HEK293 (cell line): ENCODE measurements at regions not wholly inside any gene's neighbourhood (a gene's known extent, or its start where the extent isn't known, plus 50 kb on each side); places are given as distances from the start of the nearest gene placed in this dataset.

ENCODE experiments used
- CTCF ChIA-PET: fragments of 350-600 bp; formaldehyde crosslinking; extraction: SDS; loops from one replicate; lab custom pipeline; 2021; ENCODE audit warnings: antibody characterized with exemption; lab: Yijun Ruan, JAX
- POLR2A ChIA-PET: fragments of 300-600 bp; formaldehyde crosslinking; extraction: SDS; loops from one replicate; lab custom pipeline; 2020; ENCODE audit warnings: antibody characterized with exemption, inconsistent platforms; lab: Yijun Ruan, JAX
- H3K27ac ChIP-seq: fragments of 200-500 bp; sonication (Bioruptor generic); 2 replicates; pipeline ENCODE4 v1.5.1; 2014; ENCODE audit warnings: low read depth, low read length, control low read depth, inconsistent platforms; ENCODE audit errors: extremely low read depth
- H3K36me3 ChIP-seq, 2 experiments: fragments of 200-500 bp in 1 of 2; sonication (Bioruptor generic) in 1 of 2; 1 replicate in 1 of 2; 2 replicates in 1 of 2; pipeline ENCODE4 v1.5.1; 2014 to 2017; ENCODE audit warnings: inconsistent platforms in 2 of 2, low read length in 2 of 2; ENCODE audit not compliant: control insufficient read depth in 2 of 2, insufficient read depth in 1 of 2
- H3K4me1 ChIP-seq: fragments of 200-500 bp; sonication (Bioruptor generic); 2 replicates; pipeline ENCODE4 v1.5.1; 2014; ENCODE audit warnings: mild to moderate bottlenecking, low read length, inconsistent platforms; ENCODE audit not compliant: control insufficient read depth, insufficient read depth
- H3K4me3 ChIP-seq: 2 replicates; pipeline ENCODE4 v1.5.1; 2011; ENCODE audit warnings: low read depth, mild to moderate bottlenecking, control low read depth, low read length, moderate library complexity
- H3K9me3 ChIP-seq: fragments of 200-500 bp; sonication (Bioruptor generic); 2 replicates; pipeline ENCODE4 v1.5.1; 2014; ENCODE audit warnings: low read depth, low read length, inconsistent platforms; ENCODE audit not compliant: control insufficient read depth, insufficient read depth
- ELK4 ChIP-seq: IDR thresholded peaks from 2 replicates; pipeline ENCODE4 v1.6.1; 2011; ENCODE audit warnings: mild to moderate bottlenecking, low read depth, low read length, borderline replicate concordance
- MYNN ChIP-seq: fragments of 450-650 bp; formaldehyde crosslinking; IDR thresholded peaks from 2 replicates; pipeline ENCODE4 v1.5.1; 2016; ENCODE audit warnings: missing biosample characterization, missing genetic modification characterization, borderline replicate concordance
- PRDM1 ChIP-seq: fragments of 450-650 bp; formaldehyde crosslinking; IDR thresholded peaks from 2 replicates; pipeline ENCODE4; 2016; ENCODE audit warnings: missing biosample characterization, missing genetic modification characterization
- REPIN1 ChIP-seq: fragments of 450-650 bp; formaldehyde crosslinking; IDR thresholded peaks from 2 replicates; pipeline ENCODE4 v1.5.1; 2017; ENCODE audit warnings: missing biosample characterization, missing genetic modification characterization, low read depth
- ZFHX2 ChIP-seq: fragments of 450-650 bp; formaldehyde crosslinking; conservative IDR thresholded peaks from 2 replicates; pipeline ENCODE4 v1.5.1; 2016; ENCODE audit warnings: missing biosample characterization, missing genetic modification characterization
- ZFP37 ChIP-seq: fragments of 450-650 bp; formaldehyde crosslinking; IDR thresholded peaks from 2 replicates; pipeline ENCODE4 v1.5.1; 2016; ENCODE audit warnings: missing biosample characterization, missing genetic modification characterization
- ZNF174 ChIP-seq: fragments of 450-650 bp; formaldehyde crosslinking; IDR thresholded peaks from 2 replicates; pipeline ENCODE4 v1.5.0; 2017; ENCODE audit warnings: missing biosample characterization, mild to moderate bottlenecking, missing genetic modification characterization
- ZNF341 ChIP-seq: fragments of 450-650 bp; formaldehyde crosslinking; IDR thresholded peaks from 2 replicates; pipeline ENCODE4; 2016; ENCODE audit warnings: low read depth, missing biosample characterization, missing genetic modification characterization
- ZNF354C ChIP-seq: fragments of 450-650 bp; formaldehyde crosslinking; IDR thresholded peaks from 2 replicates; pipeline ENCODE4 v1.5.1; 2016; ENCODE audit warnings: missing biosample characterization, missing genetic modification characterization, low read depth, borderline replicate concordance
- ZNF398 ChIP-seq: fragments of 450-650 bp; formaldehyde crosslinking; IDR thresholded peaks from 2 replicates; pipeline ENCODE4 v1.5.1; 2017; ENCODE audit warnings: missing biosample characterization, missing genetic modification characterization
- ZNF488 ChIP-seq: fragments of 450-650 bp; formaldehyde crosslinking; IDR thresholded peaks from 2 replicates; pipeline ENCODE4 v1.5.1; 2016; ENCODE audit warnings: missing biosample characterization, missing genetic modification characterization
- ZNF530 ChIP-seq: fragments of 450-650 bp; formaldehyde crosslinking; IDR thresholded peaks from 2 replicates; pipeline ENCODE4 v1.5.1; 2016; ENCODE audit warnings: low read depth, missing biosample characterization, missing genetic modification characterization
- ZNF548 ChIP-seq: fragments of 450-650 bp; formaldehyde crosslinking; IDR thresholded peaks from 2 replicates; pipeline ENCODE4 v1.5.1; 2016; ENCODE audit warnings: missing biosample characterization, missing genetic modification characterization
- ZNF555 ChIP-seq: fragments of 450-650 bp; formaldehyde crosslinking; conservative IDR thresholded peaks from 2 replicates; pipeline ENCODE4 v1.5.1; 2017; ENCODE audit warnings: missing biosample characterization, mild to moderate bottlenecking, missing genetic modification characterization, inconsistent platforms
- ZNF585B ChIP-seq: fragments of 450-650 bp; formaldehyde crosslinking; IDR thresholded peaks from 2 replicates; pipeline ENCODE4 v1.5.1; 2016; ENCODE audit warnings: missing biosample characterization, missing genetic modification characterization
- ZNF629 ChIP-seq: fragments of 450-650 bp; formaldehyde crosslinking; IDR thresholded peaks from 2 replicates; pipeline ENCODE4 v1.5.1; 2017; ENCODE audit warnings: missing biosample characterization, missing genetic modification characterization
- ZNF747 ChIP-seq: fragments of 450-650 bp; formaldehyde crosslinking; IDR thresholded peaks from 2 replicates; pipeline ENCODE4 v1.5.1; 2016; ENCODE audit warnings: missing biosample characterization, missing genetic modification characterization
- ZNF830 ChIP-seq: fragments of 450-650 bp; IDR thresholded peaks from 2 replicates; pipeline ENCODE4 v1.5.0; 2018; ENCODE audit warnings: missing biosample characterization, missing genetic modification characterization, low read depth, mild to moderate bottlenecking, moderate library complexity
- ZSCAN30 ChIP-seq: fragments of 450-650 bp; IDR thresholded peaks from 2 replicates; pipeline ENCODE4 v1.5.1; 2018; ENCODE audit warnings: missing biosample characterization, mild to moderate bottlenecking, missing genetic modification characterization, moderate library complexity

- TF ChIP-seq ELK4 (no peak), ZNF629 (tag by site-specific recombination) (no peak), ZNF555 (tag by site-specific recombination) (no peak), ZNF488 (0 out of 2 replicates have a peak, but pooled peaks have one; percentile 45)
Observed at GRCh38 chr1:2944705-2945104, 76.6 kb upstream of the ACTRT2 start (continued).

GRCh38 chr1:2945821-2946231, 75.4 kb upstream of the ACTRT2 start:
- ChIA-PET CTCF (interaction anchor here (0.7 kb wide), 1 partner anchor 67 kb away, joined by 3 read pairs; no protein-coding TSS in a partner anchor), POLR2A (no interaction called here)
- H3K27ac ChIP-seq: no peak overlapping the region
- no peaks in the 10 kb centered on the region for H3K4me1 ChIP-seq
- H3K4me3 ChIP-seq: no peak overlapping the region
- no peaks in the 10 kb centered on the region for H3K9me3 ChIP-seq
- TF ChIP-seq ZNF354C (tag by site-specific recombination): no peak
- TF ChIP-seq ZNF174: no peak
- no peak for TF ChIP-seq ZNF585B (tag by site-specific recombination)
- TF ChIP-seq MYNN (tag by site-specific recombination): no peak
- no peak for TF ChIP-seq ZNF530
- TF ChIP-seq ZNF548 (tag by site-specific recombination): no peak
- no peaks in the 10 kb centered on the region for H3K36me3 ChIP-seq

GRCh38 chr1:2946291-2946690, 75.0 kb upstream of the ACTRT2 start:
- no peaks in the 10 kb centered on the region for H3K9me3 ChIP-seq
- H3K27ac ChIP-seq: no peak overlapping the region
- ChIA-PET POLR2A (no interaction called here), CTCF (interaction anchor here (0.7 kb wide), 1 partner anchor 67 kb away, joined by 3 read pairs; no protein-coding TSS in a partner anchor)
- no peaks in the 10 kb centered on the region for H3K4me1 ChIP-seq
- TF ChIP-seq ZNF398 (tag by site-specific recombination): no peak
- TF ChIP-seq REPIN1 (tag by site-specific recombination): no peak
- no peak for TF ChIP-seq ZFP37 (tag by site-specific recombination)
- no peak for TF ChIP-seq ZNF747
- no peak for TF ChIP-seq ELK4
- TF ChIP-seq ZSCAN30: no peak
- TF ChIP-seq PRDM1: no peak
- TF ChIP-seq ZNF830 (tag by site-specific recombination): no peak
- no peak for TF ChIP-seq ZFHX2 (tag by site-specific recombination)
- TF ChIP-seq ZNF341: no peak
- H3K4me3 ChIP-seq: no peak overlapping the region
- no peaks in the 10 kb centered on the region for H3K36me3 ChIP-seq
